AG10803 (cell line): ENCODE measurements at regions not wholly inside any gene's neighbourhood (a gene's known extent, or its start where the extent isn't known, plus 50 kb on each side); places are given as distances from the start of the nearest gene placed in this dataset.

Experiments used
- DNase-seq: peaks from one replicate; pipeline ENCODE4 v3.0.0; 2010; ENCODE audit warnings: low read depth
- H3K4me3 ChIP-seq: 2 replicates; pipeline ENCODE4 v1.5.1; 2011; ENCODE audit warnings: mild to moderate bottlenecking, low read length, control low read depth
- CTCF ChIP-seq: conservative IDR thresholded peaks from 2 replicates; pipeline ENCODE4 v1.5.1; 2011; ENCODE audit warnings: mild to moderate bottlenecking, low read length, control low read depth, inconsistent platforms

- no peak for TF ChIP-seq CTCF
- no peak overlapping the region for H3K4me3 ChIP-seq
- no peak for DNase-seq
These were observed 1045.3 kb downstream of the OTOL1 start for GRCh38 chr3:162541923-162542322.

- no peak for DNase-seq
- no peak overlapping the region for H3K4me3 ChIP-seq
- no peak for TF ChIP-seq CTCF
These were observed 1047.6 kb downstream of the OTOL1 start for GRCh38 chr3:162544246-162544645.

- no peak for TF ChIP-seq CTCF
- DNase-seq: no peak
- H3K4me3 ChIP-seq: no peak overlapping the region
These were observed 1050.3 kb downstream of the OTOL1 start for GRCh38 chr3:162546910-162547309.

- no peak for DNase-seq
- no peak for TF ChIP-seq CTCF
These were observed 1050.7 kb downstream of the OTOL1 start for GRCh38 chr3:162547321-162547720.

GRCh38 chr3:162555761-162556160 lies 1059.2 kb downstream of the OTOL1 start:
- TF ChIP-seq CTCF: no peak
- no peak overlapping the region for H3K4me3 ChIP-seq
- no peak for DNase-seq

More at GRCh38 chr3:162547321-162547720, 1050.7 kb downstream of the OTOL1 start:
- no peak overlapping the region for H3K4me3 ChIP-seq

GRCh38 chr3:162558016-162558415 lies 1061.4 kb downstream of the OTOL1 start:
- TF ChIP-seq CTCF: no peak
- DNase-seq: no peak
- H3K4me3 ChIP-seq: no peak overlapping the region

GRCh38 chr3:162568706-162569105 lies 1072.1 kb downstream of the OTOL1 start:
- no peak for DNase-seq
- no peak overlapping the region for H3K4me3 ChIP-seq
- no peak for TF ChIP-seq CTCF
